ENCODE measurements at regions not wholly inside any gene's neighbourhood (a gene's known extent, or its start where the extent isn't known, plus 50 kb on each side); places are given as distances from the start of the nearest gene placed in this dataset.

DNA sequence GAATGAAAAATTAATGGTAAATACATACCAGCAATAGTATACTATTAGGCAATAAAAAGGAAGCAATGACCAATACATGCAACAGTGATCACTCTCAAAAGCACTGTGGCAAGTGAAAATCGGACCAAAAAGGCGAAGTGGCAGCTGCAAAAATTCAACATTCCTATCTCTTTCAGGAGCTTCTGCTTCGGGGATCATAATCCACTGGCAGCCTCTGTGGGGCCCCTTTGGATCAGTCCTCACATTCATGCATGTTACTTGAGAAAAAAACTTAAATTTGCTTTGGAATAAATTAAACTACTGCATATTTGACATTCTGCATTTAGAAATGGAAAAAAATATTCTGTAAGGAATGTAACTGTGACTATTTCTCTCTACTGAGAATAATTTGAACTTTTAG, 425.6 kb downstream of the NR2F2 start:
- TF ChIP-seq GATA2 (IDR thresholded peaks at IDR 0.05; ENCODE audit: insufficient read depth, insufficient read length, low read depth, low read length) (no peak), POLR2AphosphoS5 (IDR thresholded peaks at IDR 0.05; ENCODE audit: insufficient read depth, low read depth, low read length) (no peak), MYC (IDR thresholded peaks at IDR 0.05; ENCODE audit: low read depth, low read length) (no peak)
- TF ChIP-seq, protein P1, sequence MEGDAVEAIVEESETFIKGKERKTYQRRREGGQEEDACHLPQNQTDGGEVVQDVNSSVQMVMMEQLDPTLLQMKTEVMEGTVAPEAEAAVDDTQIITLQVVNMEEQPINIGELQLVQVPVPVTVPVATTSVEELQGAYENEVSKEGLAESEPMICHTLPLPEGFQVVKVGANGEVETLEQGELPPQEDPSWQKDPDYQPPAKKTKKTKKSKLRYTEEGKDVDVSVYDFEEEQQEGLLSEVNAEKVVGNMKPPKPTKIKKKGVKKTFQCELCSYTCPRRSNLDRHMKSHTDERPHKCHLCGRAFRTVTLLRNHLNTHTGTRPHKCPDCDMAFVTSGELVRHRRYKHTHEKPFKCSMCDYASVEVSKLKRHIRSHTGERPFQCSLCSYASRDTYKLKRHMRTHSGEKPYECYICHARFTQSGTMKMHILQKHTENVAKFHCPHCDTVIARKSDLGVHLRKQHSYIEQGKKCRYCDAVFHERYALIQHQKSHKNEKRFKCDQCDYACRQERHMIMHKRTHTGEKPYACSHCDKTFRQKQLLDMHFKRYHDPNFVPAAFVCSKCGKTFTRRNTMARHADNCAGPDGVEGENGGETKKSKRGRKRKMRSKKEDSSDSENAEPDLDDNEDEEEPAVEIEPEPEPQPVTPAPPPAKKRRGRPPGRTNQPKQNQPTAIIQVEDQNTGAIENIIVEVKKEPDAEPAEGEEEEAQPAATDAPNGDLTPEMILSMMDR (IDR thresholded peaks at IDR 0.05; ENCODE audit: extremely low read depth in 1 of 2, insufficient read depth in 1 of 2, low read depth in 1 of 2, low read length in 2 of 2): no peak

All from endothelial cell of umbilical vein (primary cell).